Upper lobe of left lung (tissue), 4 donors: ENCODE measurements at regions not wholly inside any gene's neighbourhood (a gene's known extent, or its start where the extent isn't known, plus 50 kb on each side); places are given as distances from the start of the nearest gene placed in this dataset.

ENCODE experiments used
- CTCF ChIP-seq, 6 experiments: fragments of 450-650 bp in 4 of 6; fragments of 200-600 bp in 2 of 6; sonication (generic) in 2 of 6; IDR thresholded peaks; one replicate each; pipeline ENCODE4 v1.5.1; 2016 to 2019; ENCODE audit warnings: antibody characterized with exemption in 6 of 6
- EP300 ChIP-seq, 4 donors: sonication (generic); formaldehyde crosslinking; IDR thresholded peaks; one replicate each; pipeline ENCODE4 v1.5.1; 2017; ENCODE audit warnings: antibody characterized with exemption in 4 of 4, control low read depth in 2 of 4
- POLR2A ChIP-seq, 4 donors: fragments of 450-650 bp; IDR thresholded peaks; one replicate each; pipeline ENCODE4 v1.5.1; 2016 to 2017; ENCODE audit warnings: antibody characterized with exemption in 4 of 4, mild to moderate bottlenecking in 2 of 4
- POLR2AphosphoS5 ChIP-seq, 2 donors: sonication (generic); formaldehyde crosslinking; IDR thresholded peaks; one replicate each; pipeline ENCODE4 v1.5.1; 2017; ENCODE audit warnings: antibody characterized with exemption in 2 of 2

- no peak for TF ChIP-seq CTCF (IDR thresholded peaks at IDR 0.05)
- TF ChIP-seq POLR2A (IDR thresholded peaks at IDR 0.05): no peak
- TF ChIP-seq POLR2AphosphoS5 (IDR thresholded peaks at IDR 0.05): no peak
- TF ChIP-seq EP300 (IDR thresholded peaks at IDR 0.05): no peak
Measured at GRCh38 chr15:38010395-38010794, 76.0 kb downstream of the TMCO5A start.
